ENCODE measurements at regions not wholly inside any gene's neighbourhood (a gene's known extent, or its start where the extent isn't known, plus 50 kb on each side); places are given as distances from the start of the nearest gene placed in this dataset.

DNA sequence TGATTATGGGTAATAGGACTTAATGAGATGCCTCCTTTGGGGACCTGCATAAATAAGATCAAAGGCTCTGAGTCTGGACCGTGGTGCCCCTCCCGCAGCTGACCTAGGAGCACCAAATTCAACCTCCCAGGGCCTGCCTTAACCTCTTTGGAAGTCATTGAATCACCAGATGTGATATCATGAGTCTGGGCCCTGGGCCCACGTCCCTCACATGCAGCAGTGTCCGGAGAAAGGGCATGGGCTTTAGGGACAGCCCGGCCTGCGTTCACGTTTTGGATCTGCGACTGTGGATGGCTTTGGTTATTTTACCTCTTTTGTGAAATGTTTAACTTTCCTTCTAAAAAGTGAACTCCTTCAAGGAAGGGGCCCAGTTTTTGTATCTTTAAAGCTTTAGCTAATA is 220.0 kb upstream of the KLF6 start:
- Mint-ChIP-seq H3K9me3 (peaks cover 0 to 14% (median 7%) of the 10 kb centered on the region in 11 donors), H3K4me1 (peaks cover 0 to 9% (median 4%) of the 10 kb centered on the region in 7 donors), H3K36me3 (peaks cover 0 to 18% (median 5%) of the 10 kb centered on the region in 5 donors), H3K27me3 (no peaks in the 10 kb centered on the region), H3K4me3 (no peak overlapping the region), H3K27ac (no peak overlapping the region)
- H3K9me3 ChIP-seq (ENCODE audit: control insufficient read depth in 2 of 3, low read length in 3 of 3), result no peaks in the 10 kb centered on the region
- no peaks in the 10 kb centered on the region for H3K36me3 ChIP-seq (ENCODE audit: control insufficient read depth in 2 of 3, insufficient read depth in 3 of 3, low read length in 3 of 3)
- H3K27me3 ChIP-seq (ENCODE audit: control insufficient read depth in 2 of 2, insufficient read depth in 2 of 2, low read length in 2 of 2), result no peaks in the 10 kb centered on the region
- H3K4me3 ChIP-seq (ENCODE audit: low read length), result no peak overlapping the region
- DNase-seq, result no peak
- no peak overlapping the region for H3K27ac ChIP-seq (ENCODE audit: low read depth, low read length)
- intact Hi-C loops (cut with micrococcal nuclease), result no loop called here
- CTCF ChIA-PET, result interaction anchor here (0.6 kb wide), 1 partner anchor 146 kb away, joined by 3 read pairs; no protein-coding TSS in a partner anchor
- no peaks in the 10 kb centered on the region for H3K4me1 ChIP-seq (ENCODE audit: control insufficient read depth in 2 of 2, insufficient read depth in 2 of 2, low read length in 2 of 2)
- POLR2A ChIA-PET, result no interaction called here
- no peak for ATAC-seq

- ChIA-PET POLR2A (interaction anchor here (0.6 kb wide), 1 partner anchor 266 kb away, joined by 4 read pairs; no protein-coding TSS in a partner anchor), CTCF (interaction anchor here (0.6 kb wide), 1 partner anchor 145 kb away, joined by 3 read pairs; no protein-coding TSS in a partner anchor)
- H3K27ac Mint-ChIP-seq, result no peak overlapping the region
- Histone ChIP-seq H3K27me3 (ENCODE audit: control insufficient read depth in 2 of 2, insufficient read depth in 2 of 2, low read length in 2 of 2) (no peaks in the 10 kb centered on the region), H3K36me3 (ENCODE audit: control insufficient read depth in 2 of 3, insufficient read depth in 3 of 3, low read length in 3 of 3) (no peaks in the 10 kb centered on the region), H3K4me3 (ENCODE audit: low read length) (no peak overlapping the region), H3K27ac (ENCODE audit: low read depth, low read length) (no peak overlapping the region), H3K4me1 (ENCODE audit: control insufficient read depth in 2 of 2, insufficient read depth in 2 of 2, low read length in 2 of 2) (no peaks in the 10 kb centered on the region), H3K9me3 (ENCODE audit: control insufficient read depth in 2 of 3, low read length in 3 of 3) (no peaks in the 10 kb centered on the region)
- no peak overlapping the region for H3K4me3 Mint-ChIP-seq
- intact Hi-C loops (cut with micrococcal nuclease), result no loop called here
- H3K4me1 Mint-ChIP-seq, result peaks cover 0 to 9% (median 4%) of the 10 kb centered on the region in 7 donors
- peaks cover 0 to 17% (median 9%) of the 10 kb centered on the region in 11 donors for H3K9me3 Mint-ChIP-seq
- DNase-seq (no peak), ATAC-seq (no peak)
- H3K36me3 Mint-ChIP-seq, result peaks cover 0 to 19% (median 6%) of the 10 kb centered on the region in 5 donors
- H3K27me3 Mint-ChIP-seq, result no peaks in the 10 kb centered on the region
These were observed 219.1 kb upstream of the KLF6 start for GRCh38 chr10:4004144-4004543.

- Mint-ChIP-seq H3K4me3 (no peak overlapping the region), H3K27me3 (no peaks in the 10 kb centered on the region), H3K9me3 (peaks cover 0 to 19% (median 9%) of the 10 kb centered on the region in 11 donors), H3K27ac (no peak overlapping the region), H3K4me1 (peaks cover 0 to 9% (median 4%) of the 10 kb centered on the region in 7 donors), H3K36me3 (peaks cover 0 to 23% (median 6%) of the 10 kb centered on the region in 5 donors)
- Histone ChIP-seq H3K4me1 (ENCODE audit: control insufficient read depth in 2 of 2, insufficient read depth in 2 of 2, low read length in 2 of 2) (no peaks in the 10 kb centered on the region), H3K36me3 (ENCODE audit: control insufficient read depth in 2 of 3, insufficient read depth in 3 of 3, low read length in 3 of 3) (no peaks in the 10 kb centered on the region), H3K27me3 (ENCODE audit: control insufficient read depth in 2 of 2, insufficient read depth in 2 of 2, low read length in 2 of 2) (no peaks in the 10 kb centered on the region), H3K4me3 (ENCODE audit: low read length) (no peak overlapping the region), H3K27ac (ENCODE audit: low read depth, low read length) (no peak overlapping the region), H3K9me3 (ENCODE audit: control insufficient read depth in 2 of 3, low read length in 3 of 3) (no peaks in the 10 kb centered on the region)
- CTCF ChIA-PET, result no interaction called here
- intact Hi-C loops (cut with micrococcal nuclease), result no loop called here
- DNase-seq, result no peak
- POLR2A ChIA-PET, result interaction anchor here (0.6 kb wide), 2 partner anchors 152 to 266 kb away, joined by 4 to 7 read pairs; no protein-coding TSS in a partner anchor
- ATAC-seq, result no peak
These were observed 218.5 kb upstream of the KLF6 start for GRCh38 chr10:4003348-4003973.

DNA sequence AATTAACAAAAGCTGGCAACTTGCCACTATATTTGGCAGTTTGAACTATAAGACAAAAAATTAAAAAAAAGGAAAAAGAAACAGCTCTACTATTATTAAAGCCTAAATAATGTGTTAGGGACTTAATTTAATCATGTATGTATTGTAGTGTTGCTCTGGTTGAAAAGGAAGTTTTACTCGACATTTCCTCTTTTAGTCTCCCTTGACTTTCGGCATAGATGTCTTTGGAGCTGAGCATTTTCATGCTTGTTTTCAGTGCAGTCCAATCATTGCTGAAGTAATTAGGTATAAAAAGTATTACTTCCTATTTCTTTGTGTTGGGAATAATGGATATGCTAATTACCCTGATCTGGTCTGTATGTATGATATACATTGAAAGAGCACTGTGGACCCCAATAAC is 216.8 kb upstream of the KLF6 start:
- Histone ChIP-seq H3K27me3 (ENCODE audit: control insufficient read depth in 2 of 2, insufficient read depth in 2 of 2, low read length in 2 of 2) (no peaks in the 10 kb centered on the region), H3K27ac (ENCODE audit: low read depth, low read length) (no peak overlapping the region), H3K36me3 (ENCODE audit: control insufficient read depth in 2 of 3, insufficient read depth in 3 of 3, low read length in 3 of 3) (no peaks in the 10 kb centered on the region), H3K9me3 (ENCODE audit: control insufficient read depth in 2 of 3, low read length in 3 of 3) (no peaks in the 10 kb centered on the region), H3K4me3 (ENCODE audit: low read length) (no peak overlapping the region), H3K4me1 (ENCODE audit: control insufficient read depth in 2 of 2, insufficient read depth in 2 of 2, low read length in 2 of 2) (no peaks in the 10 kb centered on the region)
- ATAC-seq, result no peak
- intact Hi-C loops (cut with micrococcal nuclease), result no loop called here
- ChIA-PET CTCF (no interaction called here), POLR2A (no interaction called here)
- Mint-ChIP-seq H3K4me3 (no peak overlapping the region), H3K27ac (no peak overlapping the region), H3K27me3 (no peaks in the 10 kb centered on the region), H3K4me1 (peaks cover 0 to 9% (median 4%) of the 10 kb centered on the region in 7 donors), H3K9me3 (peaks cover 0 to 22% (median 9%) of the 10 kb centered on the region in 11 donors), H3K36me3 (peaks cover 0 to 24% (median 6%) of the 10 kb centered on the region in 5 donors)
- no peak for DNase-seq

- no peaks in the 10 kb centered on the region for H3K27me3 Mint-ChIP-seq
- no peak for DNase-seq
- H3K36me3 ChIP-seq (ENCODE audit: control insufficient read depth in 2 of 3, insufficient read depth in 3 of 3, low read length in 3 of 3), result no peaks in the 10 kb centered on the region
- ATAC-seq, result no peak
- H3K4me1 ChIP-seq (ENCODE audit: control insufficient read depth in 2 of 2, insufficient read depth in 2 of 2, low read length in 2 of 2), result no peaks in the 10 kb centered on the region
- intact Hi-C loops (cut with micrococcal nuclease), result no loop called here
- H3K4me1 Mint-ChIP-seq, result peaks cover 0 to 8% (median under 1%) of the 10 kb centered on the region in 7 donors
- H3K9me3 ChIP-seq (ENCODE audit: control insufficient read depth in 2 of 3, low read length in 3 of 3), result no peaks in the 10 kb centered on the region
- ChIA-PET POLR2A (no interaction called here), CTCF (no interaction called here)
- peaks cover 0 to 22% (median 9%) of the 10 kb centered on the region in 11 donors for H3K9me3 Mint-ChIP-seq
- no peak overlapping the region for H3K4me3 ChIP-seq (ENCODE audit: low read length)
- H3K27ac Mint-ChIP-seq, result no peak overlapping the region
- no peak overlapping the region for H3K4me3 Mint-ChIP-seq
- H3K36me3 Mint-ChIP-seq, result peaks cover 0 to 22% (median 6%) of the 10 kb centered on the region in 5 donors
- no peak overlapping the region for H3K27ac ChIP-seq (ENCODE audit: low read depth, low read length)
- H3K27me3 ChIP-seq (ENCODE audit: control insufficient read depth in 2 of 2, insufficient read depth in 2 of 2, low read length in 2 of 2), result no peaks in the 10 kb centered on the region
These were observed 214.6 kb upstream of the KLF6 start for GRCh38 chr10:3999642-4000041.

- H3K4me1 ChIP-seq (ENCODE audit: control insufficient read depth in 2 of 2, insufficient read depth in 2 of 2, low read length in 2 of 2), result no peaks in the 10 kb centered on the region
- no peak overlapping the region for H3K4me3 ChIP-seq (ENCODE audit: low read length)
- H3K27ac ChIP-seq (ENCODE audit: low read depth, low read length), result no peak overlapping the region
- no peak overlapping the region for H3K4me3 Mint-ChIP-seq
- H3K9me3 Mint-ChIP-seq, result peaks cover 0 to 19% (median 9%) of the 10 kb centered on the region in 11 donors
- ATAC-seq (no peak), DNase-seq (no peak)
- no peaks in the 10 kb centered on the region for H3K9me3 ChIP-seq (ENCODE audit: control insufficient read depth in 2 of 3, low read length in 3 of 3)
- H3K36me3 ChIP-seq (ENCODE audit: control insufficient read depth in 2 of 3, insufficient read depth in 3 of 3, low read length in 3 of 3), result no peaks in the 10 kb centered on the region
- H3K27me3 ChIP-seq (ENCODE audit: control insufficient read depth in 2 of 2, insufficient read depth in 2 of 2, low read length in 2 of 2), result no peaks in the 10 kb centered on the region
- ChIA-PET CTCF (no interaction called here), POLR2A (interaction anchor here (1.4 kb wide), 1 partner anchor 24 kb away, joined by 3 read pairs; no protein-coding TSS in a partner anchor)
- peak overlapping the region in 1 of 9 donors; percentile 27 for H3K27ac Mint-ChIP-seq
- H3K4me1 Mint-ChIP-seq, result peaks cover 0 to 12% (median 2%) of the 10 kb centered on the region in 7 donors
- no peaks in the 10 kb centered on the region for H3K27me3 Mint-ChIP-seq
- intact Hi-C loops (cut with micrococcal nuclease), result no loop called here
- H3K36me3 Mint-ChIP-seq, result peaks cover 0 to 17% (median 6%) of the 10 kb centered on the region in 5 donors
These were observed 211.7 kb upstream of the KLF6 start for GRCh38 chr10:3996697-3997096.

Measured in naive thymus-derived CD4-positive, alpha-beta T cell (primary cell).